Adrenal gland (tissue), 9 donors: ENCODE measurements at regions not wholly inside any gene's neighbourhood (a gene's known extent, or its start where the extent isn't known, plus 50 kb on each side); places are given as distances from the start of the nearest gene placed in this dataset.
"Not testable (repeated sequence)": the region's sequence is repeated elsewhere in the genome, so short reads cannot be mapped to it uniquely, and the experiment has no call there.

Experiments
- DNase-seq, 7 donors: peaks; one replicate each; pipeline ENCODE4 v3.0.0-alpha.2; 2019 to 2020
- H3K27ac ChIP-seq, 5 donors: fragments of 200-600 bp; sonication (generic) in 4 of 5; 1 replicate in 3 of 5; 2 replicates in 2 of 5; pipeline versions ENCODE4 v1.5.1 to v1.8.0; 2016 to 2020; ENCODE audit warnings: mild to moderate bottlenecking in 1 of 5
- H3K27me3 ChIP-seq: fragments of 200-600 bp; 2 replicates; pipeline ENCODE4 v1.8.0; 2021
- H3K36me3 ChIP-seq, 2 donors: fragments of 200-600 bp; replicated peaks in 1 of 2; 1 replicate in 1 of 2; 2 replicates in 1 of 2; pipeline versions ENCODE4 v1.5.1 to v1.8.0; 2018 to 2022
- H3K4me1 ChIP-seq, 2 donors: fragments of 200-600 bp; replicated peaks in 1 of 2; 1 replicate in 1 of 2; 2 replicates in 1 of 2; pipeline versions ENCODE4 v1.5.1 to v1.8.0; 2018 to 2021
- H3K4me3 ChIP-seq, 4 donors: fragments of 200-600 bp; sonication (generic) in 3 of 4; one replicate each; pipeline ENCODE4 v1.5.1; 2016 to 2018
- H3K9me3 ChIP-seq, 3 donors: fragments of 200-600 bp; sonication (generic) in 1 of 3; replicated peaks in 1 of 3; 1 replicate in 2 of 3; 2 replicates in 1 of 3; pipeline versions ENCODE4 v1.5.1 to v1.8.0; 2016 to 2021
- CTCF ChIP-seq, 6 experiments: fragments of 450-650 bp in 4 of 6; fragments of 200-600 bp in 2 of 6; sonication (generic) in 1 of 6; IDR thresholded peaks; 1 replicate in 5 of 6; 2 replicates in 1 of 6; pipeline versions ENCODE4 v1.5.1 to v1.8.0; 2016 to 2021; ENCODE audit warnings: antibody characterized with exemption in 6 of 6, mild to moderate bottlenecking in 2 of 6, moderate library complexity in 1 of 6
- POLR2A ChIP-seq, 2 donors: fragments of 450-650 bp; IDR thresholded peaks; one replicate each; pipeline ENCODE4 v1.6.1; 2017; ENCODE audit warnings: antibody characterized with exemption in 2 of 2, mild to moderate bottlenecking in 2 of 2, moderate library complexity in 1 of 2
- WGBS, 4 donors: extraction: QIAGEN DNeasy Blood & Tissue Kit in 2 of 4; methylation state at CpG; one replicate each; pipeline versions ENCODE4 v1.1.5 to v1.1.7; 2013 to 2017; 5-methylcytosine and 5-hydroxymethylcytosine counted together
- intact Hi-C, 2 donors: fragments of 100-400 bp; cut with DNase I; formaldehyde crosslinking; loops; one replicate each; pipeline versions ENCODE4 v1.14.1 to v1.15.0; 2022 to 2023
- donor health status: healthy with polysubstance abuse.
- donor health status: Bipolar disorder and iron deficiency.
- donor health status: DM: yes; HTN: yes; CAD: no.
- donor health status: DM: no; HTN: no; CAD: no.
- donor health status: DM: no; HTN: no; CAD: no.

- intact Hi-C loops: no loop called here
- no peak for DNase-seq
- Histone ChIP-seq H3K36me3 (no peaks in the 10 kb centered on the region), H3K27ac (no peak overlapping the region), H3K27me3 (no peaks in the 10 kb centered on the region), H3K4me3 (no peak overlapping the region), H3K4me1 (no peaks in the 10 kb centered on the region), H3K9me3 (no peaks in the 10 kb centered on the region)
- no peak for TF ChIP-seq POLR2A (IDR thresholded peaks at IDR 0.05)
- TF ChIP-seq CTCF (IDR thresholded peaks at IDR 0.05): no peak
These were observed 971.3 kb downstream of the CNTNAP5 start for GRCh38 chr2:124996406-124996805.

GRCh38 chr2:124999906-125000305, 974.8 kb downstream of the CNTNAP5 start:
- DNase-seq: no peak
- H3K4me1 ChIP-seq: no peaks in the 10 kb centered on the region
- H3K27me3 ChIP-seq: no peaks in the 10 kb centered on the region
- H3K9me3 ChIP-seq: no peaks in the 10 kb centered on the region
- TF ChIP-seq POLR2A (IDR thresholded peaks at IDR 0.05) (no peak), CTCF (IDR thresholded peaks at IDR 0.05) (no peak)
- intact Hi-C loops: no loop called here
- no peaks in the 10 kb centered on the region for H3K36me3 ChIP-seq
- no peak overlapping the region for H3K27ac ChIP-seq
- no peak overlapping the region for H3K4me3 ChIP-seq

- WGBS, 4 donors: 80 to 83% (median 82%) methylated on average over 7 of the region's 7 CpGs
- Histone ChIP-seq H3K4me1 (no peaks in the 10 kb centered on the region), H3K27ac (no peak overlapping the region), H3K4me3 (no peak overlapping the region), H3K27me3 (no peaks in the 10 kb centered on the region), H3K9me3 (no peaks in the 10 kb centered on the region), H3K36me3 (no peaks in the 10 kb centered on the region)
- TF ChIP-seq CTCF (IDR thresholded peaks at IDR 0.05) (no peak), POLR2A (IDR thresholded peaks at IDR 0.05) (no peak)
- no peak for DNase-seq
- intact Hi-C loops: no loop called here
These were observed 979.2 kb downstream of the CNTNAP5 start for GRCh38 chr2:125004106-125004800.

GRCh38 chr2:125006676-125007075, 981.6 kb downstream of the CNTNAP5 start:
- intact Hi-C loops: no loop called here
- Histone ChIP-seq H3K27ac (no peak overlapping the region), H3K36me3 (no peaks in the 10 kb centered on the region), H3K9me3 (no peaks in the 10 kb centered on the region), H3K4me3 (no peak overlapping the region), H3K4me1 (no peaks in the 10 kb centered on the region), H3K27me3 (no peaks in the 10 kb centered on the region)
- no peak for DNase-seq
- WGBS, 4 donors: 50 to 81% (median 60%) methylated on average over 4 of the region's 4 CpGs
- TF ChIP-seq CTCF (IDR thresholded peaks at IDR 0.05) (no peak), POLR2A (IDR thresholded peaks at IDR 0.05) (no peak)

- 68 to 82% (median 79%) methylated on average over 4 of the region's 4 CpGs for WGBS, 4 donors
These were observed 1003.6 kb downstream of the CNTNAP5 start for GRCh38 chr2:125028721-125029120.

More at GRCh38 chr2:125028721-125029120, 1003.6 kb downstream of the CNTNAP5 start:
- H3K27me3 ChIP-seq, H3K4me3 ChIP-seq, H3K9me3 ChIP-seq, H3K4me1 ChIP-seq, H3K36me3 ChIP-seq, DNase-seq, H3K27ac ChIP-seq, intact Hi-C loops: not testable (repeated sequence)
